ENCODE measurements at regions not wholly inside any gene's neighbourhood (a gene's known extent, or its start where the extent isn't known, plus 50 kb on each side); places are given as distances from the start of the nearest gene placed in this dataset.

- DNase-seq (ENCODE audit: low read depth): no peak
These were observed 342.8 kb downstream of the MTX2 start for GRCh38 chr2:176612036-176612435.

- DNase-seq (ENCODE audit: low read depth): no peak
These were observed 343.5 kb downstream of the MTX2 start for GRCh38 chr2:176612736-176613135.

GRCh38 chr2:176613323-176613987, 344.2 kb downstream of the MTX2 start:
- DNase-seq (ENCODE audit: low read depth): no peak

DNA sequence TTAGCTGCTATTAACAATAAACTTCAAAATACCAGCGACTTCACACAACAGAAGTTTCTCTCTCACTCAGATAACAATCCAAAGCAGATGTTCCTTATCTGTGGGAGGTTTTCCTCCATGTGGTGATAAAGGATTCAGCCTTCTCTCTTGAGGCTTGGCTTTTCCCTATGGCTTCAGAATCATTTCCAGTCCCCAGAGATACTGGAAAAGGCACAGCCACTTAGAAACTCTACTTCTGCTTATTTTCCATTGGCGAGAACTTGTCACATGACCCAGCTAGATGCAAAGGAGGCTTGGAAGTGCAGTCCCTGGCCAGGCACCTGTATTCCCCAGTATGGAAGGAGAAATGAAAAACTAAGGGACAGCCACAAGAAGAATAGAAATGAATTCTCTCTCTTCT, 344.8 kb downstream of the MTX2 start:
- no peak for DNase-seq (ENCODE audit: low read depth)

DNA sequence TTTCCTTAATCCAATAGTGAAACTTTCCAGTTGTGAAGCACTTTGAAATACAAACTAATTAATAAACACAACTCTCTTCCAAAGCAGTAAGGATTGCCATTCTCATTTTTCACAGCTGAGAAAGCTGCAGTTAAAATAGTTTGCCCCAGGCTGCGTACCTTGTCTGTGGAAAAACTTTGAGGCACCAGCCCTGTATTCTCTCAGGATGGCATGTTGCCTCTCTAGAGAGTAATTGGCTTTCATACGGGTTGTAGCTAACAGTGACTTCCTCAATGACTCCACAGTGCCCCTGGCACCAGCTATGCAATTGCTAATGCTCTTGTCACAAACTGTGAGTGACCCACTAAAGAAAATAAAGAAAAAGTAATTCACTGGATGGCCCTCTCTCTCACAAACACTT, 345.7 kb downstream of the MTX2 start:
- DNase-seq (ENCODE audit: low read depth): no peak

DNA sequence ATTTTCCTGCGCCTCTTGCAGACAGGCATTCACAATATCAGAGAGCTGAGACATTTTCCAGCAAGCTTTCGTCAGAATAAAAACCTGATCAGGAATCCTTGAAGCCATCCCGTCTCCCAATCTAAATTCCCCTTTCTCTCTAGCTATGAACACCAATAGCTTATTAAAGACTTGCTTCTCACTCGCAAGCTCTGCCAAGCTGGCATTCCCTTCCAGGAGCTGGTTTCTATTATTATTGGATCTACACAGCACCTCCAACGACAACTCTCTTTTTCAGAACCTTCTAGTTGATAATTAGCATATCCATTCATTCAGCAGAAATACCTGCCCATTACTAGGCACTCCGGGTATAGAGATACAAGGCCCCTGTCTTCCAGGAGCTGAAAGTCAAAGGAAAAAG, 350.3 kb downstream of the MTX2 start:
- no peak for DNase-seq (ENCODE audit: low read depth)

DNA sequence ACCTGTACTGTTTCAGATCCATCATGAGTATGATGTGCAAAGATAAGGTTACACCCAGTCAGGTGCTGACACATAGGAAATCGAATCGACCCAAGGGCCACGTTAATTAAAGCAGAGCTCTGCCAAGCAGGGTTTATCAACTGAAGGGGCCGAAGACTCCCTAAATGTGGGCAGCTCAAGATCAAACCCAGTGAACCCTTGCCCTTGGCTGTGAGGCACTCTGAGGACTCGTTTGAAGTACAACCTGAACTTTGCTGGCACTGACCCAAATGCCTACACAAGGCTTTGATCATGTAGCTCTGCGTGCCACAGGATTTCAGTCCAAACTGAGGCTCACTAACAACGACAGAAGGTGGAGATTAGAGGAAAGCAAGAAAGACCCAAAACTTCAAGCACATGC, 352.1 kb downstream of the MTX2 start:
- DNase-seq (ENCODE audit: low read depth): no peak

GRCh38 chr2:176622792-176623191, 353.6 kb downstream of the MTX2 start:
- no peak for DNase-seq (ENCODE audit: low read depth)

DNA sequence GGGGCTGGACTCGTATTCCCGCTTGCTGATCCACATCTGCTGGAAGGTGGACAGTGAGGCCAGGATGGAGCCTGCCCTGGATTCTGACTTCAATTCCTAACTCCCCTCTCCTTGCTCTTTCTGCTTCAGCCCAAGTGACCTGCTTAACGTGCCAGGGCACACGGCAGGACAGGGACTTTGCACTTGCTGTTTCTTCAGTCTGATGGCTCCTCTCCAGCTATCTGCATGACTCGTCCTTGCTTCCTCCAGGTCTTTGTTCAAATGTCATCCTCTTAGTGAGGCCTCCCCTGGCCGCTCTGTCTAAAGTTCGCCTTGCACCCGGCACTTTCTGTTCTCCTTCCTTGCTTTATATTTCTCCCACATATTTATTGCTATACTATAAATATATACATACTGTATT, 357.6 kb downstream of the MTX2 start:
- DNase-seq (ENCODE audit: low read depth): no peak

GRCh38 chr2:176628438-176628837, 359.2 kb downstream of the MTX2 start:
- DNase-seq (ENCODE audit: low read depth): no peak

GRCh38 chr2:176633754-176634153, 364.5 kb downstream of the MTX2 start:
- no peak for DNase-seq (ENCODE audit: low read depth)

- DNase-seq (ENCODE audit: low read depth): no peak
These were observed 367.2 kb downstream of the MTX2 start for GRCh38 chr2:176636401-176636800.

GRCh38 chr2:176637142-176637485, 367.9 kb downstream of the MTX2 start:
- no peak for DNase-seq (ENCODE audit: low read depth)

DNA sequence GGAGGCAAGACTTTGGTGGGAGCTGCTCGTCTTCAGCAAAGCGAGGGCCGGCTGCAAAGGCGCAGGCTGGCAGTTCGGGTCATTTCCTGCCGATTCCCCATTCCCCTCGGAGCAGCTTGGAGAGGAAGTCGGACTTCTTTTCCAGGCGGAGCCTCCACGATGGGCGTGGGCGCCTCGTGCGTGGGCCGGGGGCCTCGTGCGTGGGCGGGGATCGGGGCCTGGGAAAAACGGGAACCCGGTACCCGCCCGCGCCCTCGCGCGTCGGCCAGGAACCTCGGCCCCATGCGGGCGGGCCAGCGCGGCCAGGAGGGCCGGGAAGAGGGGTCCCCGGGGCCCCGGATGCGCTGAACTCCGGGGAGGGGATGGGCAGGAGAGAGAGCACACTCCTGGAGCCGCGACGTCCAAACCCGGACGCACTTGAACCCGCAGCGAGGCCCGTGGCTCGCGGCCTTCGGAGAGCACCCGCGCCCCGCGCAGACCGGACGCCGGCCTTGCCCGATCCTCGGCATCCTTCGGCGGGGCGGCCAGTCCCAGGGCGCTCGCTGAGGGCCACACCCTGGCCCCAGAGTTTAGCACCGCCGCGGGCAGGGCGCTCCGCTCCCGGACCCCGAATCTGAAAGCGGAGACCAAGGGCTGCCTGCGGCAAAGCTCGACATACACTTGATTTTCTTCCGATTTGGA, 368.4 kb downstream of the MTX2 start:
- DNase-seq (ENCODE audit: low read depth): no peak

GRCh38 chr2:176638167-176639015, 369.1 kb downstream of the MTX2 start:
- DNase-seq (ENCODE audit: low read depth): peak; percentile 31

- no peak for DNase-seq (ENCODE audit: low read depth)
These were observed 369.7 kb downstream of the MTX2 start for GRCh38 chr2:176639016-176639343.

DNA sequence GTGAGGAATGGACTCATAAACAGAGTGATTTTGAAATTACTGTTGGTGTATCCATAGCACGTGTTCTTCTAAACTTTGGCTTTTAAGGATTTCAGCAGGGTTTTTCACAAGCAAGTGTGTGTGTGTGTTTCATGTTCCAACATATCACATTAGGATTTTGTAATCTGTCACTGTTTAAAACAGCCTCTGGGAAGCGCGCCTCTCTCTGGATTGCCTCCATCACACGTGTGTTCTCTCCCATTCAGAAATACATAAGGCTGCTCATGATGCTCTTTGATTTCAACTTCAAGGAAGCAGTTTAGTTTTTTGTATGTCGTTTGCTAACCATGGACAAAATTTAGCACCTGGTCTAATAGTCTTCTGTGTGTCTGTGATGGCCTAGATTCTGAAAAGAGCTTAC, 370.4 kb downstream of the MTX2 start:
- DNase-seq (ENCODE audit: low read depth): no peak

- DNase-seq (ENCODE audit: low read depth): no peak
These were observed 372.2 kb downstream of the MTX2 start for GRCh38 chr2:176641436-176641835.

DNA sequence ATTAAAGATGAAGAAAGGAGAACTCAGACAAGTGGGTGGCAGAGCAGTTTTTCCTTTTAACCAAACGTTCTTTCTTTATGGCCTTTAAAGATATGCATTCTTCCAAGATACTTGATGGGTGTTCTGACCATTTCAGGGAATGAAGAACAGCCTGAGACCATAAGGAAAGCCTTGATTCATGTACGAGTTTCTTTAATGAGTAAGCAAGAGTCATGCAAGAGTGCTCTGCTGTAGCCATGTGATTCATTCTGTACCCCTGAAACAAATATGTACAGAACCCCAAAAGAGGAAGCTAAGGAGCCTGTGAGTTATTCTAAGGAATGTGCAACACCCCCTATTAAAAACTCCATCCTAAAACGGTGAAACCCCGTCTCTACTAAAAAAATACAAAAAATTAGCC, 372.8 kb downstream of the MTX2 start:
- no peak for DNase-seq (ENCODE audit: low read depth)

- no peak for DNase-seq (ENCODE audit: low read depth)
These were observed 374.4 kb downstream of the MTX2 start for GRCh38 chr2:176643646-176644045.

DNA sequence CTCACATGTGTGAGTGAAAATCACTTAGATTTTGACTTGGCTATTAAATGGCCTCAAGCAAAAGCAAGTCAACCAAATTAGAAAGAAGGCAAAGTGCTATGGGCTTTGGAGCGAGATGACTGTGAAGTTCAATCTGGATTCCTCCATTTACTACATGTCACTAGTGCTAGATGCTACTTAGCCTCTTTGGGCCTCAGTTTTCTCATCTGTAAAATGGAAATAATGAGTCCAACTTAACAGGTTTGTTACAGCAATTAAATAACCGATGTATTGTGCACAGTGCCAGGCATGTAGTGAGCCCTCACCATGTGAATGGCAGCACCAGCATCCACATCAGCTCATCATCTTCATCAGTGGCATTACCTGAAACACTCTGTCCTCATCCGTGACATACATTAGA, 376.3 kb downstream of the MTX2 start:
- no peak for DNase-seq (ENCODE audit: low read depth)

DNA sequence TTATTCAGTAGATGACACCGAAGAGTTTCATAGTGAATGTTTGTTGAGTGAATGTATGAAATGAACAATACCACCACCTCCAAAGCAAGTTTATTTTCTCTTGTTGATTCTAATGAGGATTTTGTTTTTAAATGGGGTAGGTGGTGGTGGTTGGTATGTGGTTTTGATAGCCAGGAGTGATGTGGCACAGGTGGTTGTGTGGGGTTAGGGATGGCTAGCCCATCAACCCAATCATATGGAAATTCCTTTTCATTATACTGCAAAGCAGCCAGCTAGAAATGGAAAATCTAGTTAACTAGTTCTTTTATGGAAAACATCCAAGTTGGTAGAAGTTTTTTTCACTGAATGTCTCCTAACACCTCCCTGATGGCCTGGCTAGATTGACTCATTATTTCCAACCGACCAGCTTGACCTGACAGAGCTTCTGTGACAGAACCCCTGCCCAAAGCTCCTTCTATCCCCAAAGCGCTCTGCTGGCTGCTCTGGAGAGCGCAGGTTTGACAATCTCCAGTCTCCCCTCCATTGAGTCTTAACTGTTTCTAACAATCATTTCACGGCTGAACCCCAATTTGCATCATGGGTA, 376.9 kb downstream of the MTX2 start:
- DNase-seq (ENCODE audit: low read depth): no peak
